CD14-positive monocyte (primary cell): ENCODE measurements at regions not wholly inside any gene's neighbourhood (a gene's known extent, or its start where the extent isn't known, plus 50 kb on each side); places are given as distances from the start of the nearest gene placed in this dataset.

ENCODE experiments used
- DNase-seq, 3 donors: peaks; one replicate each; pipeline ENCODE4 v3.0.0-alpha.2; 2011 to 2022
- H2AFZ ChIP-seq: 2 replicates; pipeline ENCODE4 v1.6.0; 2012; ENCODE audit warnings: mild to moderate bottlenecking, low read depth, low read length, inconsistent platforms; ENCODE audit not compliant: insufficient read depth, poor library complexity, severe bottlenecking
- H3K27ac ChIP-seq, 2 donors: 1 replicate in 1 of 2; 2 replicates in 1 of 2; pipeline ENCODE4 v1.5.1; 2012 to 2013; ENCODE audit warnings: low read length in 2 of 2, control low read depth in 1 of 2, inconsistent platforms in 1 of 2, low read depth in 1 of 2, mild to moderate bottlenecking in 1 of 2
- H3K27me3 ChIP-seq, 2 donors: one replicate each; pipeline versions ENCODE4 v1.6.0 to v1.6.1; 2011 to 2013; ENCODE audit warnings: low read length in 2 of 2; ENCODE audit not compliant: control insufficient read depth in 2 of 2, insufficient read depth in 2 of 2
- H3K36me3 ChIP-seq, 2 donors: replicated peaks in 1 of 2; 1 replicate in 1 of 2; 2 replicates in 1 of 2; pipeline versions ENCODE4 v1.5.1 to v1.6.1; 2012 to 2013; ENCODE audit warnings: low read length in 2 of 2, control low read depth in 1 of 2, inconsistent platforms in 1 of 2, mild to moderate bottlenecking in 1 of 2; ENCODE audit not compliant: insufficient read depth in 2 of 2, control insufficient read depth in 1 of 2
- H3K4me1 ChIP-seq, 2 donors: 1 replicate in 1 of 2; 2 replicates in 1 of 2; pipeline versions ENCODE4 v1.5.1 to v1.6.1; 2012 to 2013; ENCODE audit warnings: low read length in 2 of 2, control low read depth in 1 of 2, inconsistent platforms in 1 of 2, mild to moderate bottlenecking in 1 of 2, moderate library complexity in 1 of 2; ENCODE audit not compliant: insufficient read depth in 2 of 2, control insufficient read depth in 1 of 2
- H3K4me2 ChIP-seq: replicated peaks from 2 replicates; pipeline ENCODE3; 2012; ENCODE audit warnings: low read length, moderate library complexity, mild to moderate bottlenecking; ENCODE audit not compliant: poor library complexity, severe bottlenecking; ENCODE audit errors: extremely low read depth
- H3K4me3 ChIP-seq, 3 experiments: fragments of 200-600 bp in 1 of 3; sonication (generic) in 1 of 3; replicated peaks in 1 of 3; 1 replicate in 2 of 3; 2 replicates in 1 of 3; pipeline ENCODE4 v1.5.1; 2011 to 2013; ENCODE audit warnings: low read length in 3 of 3, mild to moderate bottlenecking in 3 of 3, control low read depth in 2 of 3, low read depth in 2 of 3, inconsistent platforms in 1 of 3, moderate library complexity in 1 of 3
- H3K79me2 ChIP-seq: 2 replicates; pipeline ENCODE4 v1.6.0; 2012; ENCODE audit warnings: mild to moderate bottlenecking, control low read depth, inconsistent platforms, low read length, moderate library complexity; ENCODE audit not compliant: insufficient read depth
- H3K9ac ChIP-seq: 2 replicates; pipeline ENCODE4 v1.6.0; 2017; ENCODE audit warnings: low read length, mild to moderate bottlenecking; ENCODE audit not compliant: insufficient read depth, poor library complexity, severe bottlenecking
- H3K9me3 ChIP-seq, 2 donors: replicated peaks in 1 of 2; 1 replicate in 1 of 2; 2 replicates in 1 of 2; pipeline versions ENCODE4 v1.5.1 to v1.6.1; 2012 to 2013; ENCODE audit warnings: low read length in 2 of 2, control low read depth in 1 of 2; ENCODE audit not compliant: control insufficient read depth in 1 of 2, insufficient read depth in 1 of 2
- H4K20me1 ChIP-seq: 2 replicates; pipeline ENCODE4 v1.6.0; 2012; ENCODE audit warnings: mild to moderate bottlenecking, low read length, control low read depth, moderate library complexity; ENCODE audit not compliant: insufficient read depth
- H3K27ac Mint-ChIP-seq, 7 donors: one replicate each; pipeline ENCODE4 v1.8.0; 2020; ENCODE audit warnings: mild to moderate bottlenecking in 7 of 7, mixed read lengths in 7 of 7, moderate library complexity in 6 of 7, inconsistent platforms in 2 of 7
- H3K27me3 Mint-ChIP-seq, 3 donors: one replicate each; pipeline ENCODE4 v1.8.0; 2021 to 2022; ENCODE audit warnings: low read depth in 3 of 3, mild to moderate bottlenecking in 3 of 3, mixed read lengths in 3 of 3, moderate library complexity in 3 of 3, inconsistent platforms in 1 of 3
- H3K36me3 Mint-ChIP-seq, 2 donors: one replicate each; pipeline ENCODE4 v1.8.0; 2020; ENCODE audit warnings: mixed read lengths in 2 of 2, inconsistent platforms in 1 of 2, mild to moderate bottlenecking in 1 of 2
- H3K4me1 Mint-ChIP-seq: one replicate; pipeline ENCODE4 v1.8.0; 2020; ENCODE audit warnings: mild to moderate bottlenecking, mixed read lengths
- H3K4me3 Mint-ChIP-seq, 2 donors: one replicate each; pipeline ENCODE4 v1.8.0; 2020; ENCODE audit warnings: mild to moderate bottlenecking in 2 of 2, mixed read lengths in 2 of 2, moderate library complexity in 1 of 2
- H3K9me3 Mint-ChIP-seq, 7 donors: one replicate each; pipeline ENCODE4 v1.8.0; 2020 to 2022; ENCODE audit warnings: mixed read lengths in 7 of 7, mild to moderate bottlenecking in 6 of 7, moderate library complexity in 6 of 7, inconsistent platforms in 2 of 7
- CTCF ChIP-seq: fragments of 200-600 bp; IDR thresholded peaks from one replicate; pipeline ENCODE4 v1.8.0; 2022; ENCODE audit warnings: antibody characterized with exemption, mild to moderate bottlenecking
- WGBS: methylation state at CpG from one replicate; pipeline ENCODE4 v1.1.5; 2013; ENCODE audit warnings: missing lambda C conversion rate; ENCODE audit not compliant: insufficient coverage; 5-methylcytosine and 5-hydroxymethylcytosine counted together
- intact Hi-C, 2 donors: fragments of 100-400 bp; cut with micrococcal nuclease; formaldehyde crosslinking; loops; one replicate each; pipeline versions ENCODE4 v1.15.0 to v1.15.1; 2023

GRCh38 chr7:124553502-124553901 lies 212.1 kb downstream of the GPR37 start:
- Histone ChIP-seq H3K4me3 (no peak overlapping the region), H3K27me3 (no peaks in the 10 kb centered on the region), H3K9me3 (no peaks in the 10 kb centered on the region), H4K20me1 (no peaks in the 10 kb centered on the region), H2AFZ (no peak overlapping the region), H3K27ac (no peak overlapping the region), H3K4me2 (no peak overlapping the region), H3K9ac (no peak overlapping the region), H3K79me2 (no peaks in the 10 kb centered on the region), H3K36me3 (no peaks in the 10 kb centered on the region), H3K4me1 (no peaks in the 10 kb centered on the region)
- Mint-ChIP-seq H3K9me3 (peaks cover 0 to 2% (median 0%) of the 10 kb centered on the region in 7 donors), H3K4me3 (no peak overlapping the region), H3K27me3 (no peaks in the 10 kb centered on the region), H3K4me1 (no peaks in the 10 kb centered on the region), H3K27ac (no peak overlapping the region), H3K36me3 (no peaks in the 10 kb centered on the region)
- TF ChIP-seq CTCF, result no peak
- no CpG with 5 or more reads among the region's 4 CpGs for WGBS
- intact Hi-C loops, result no loop called here
- no peak for DNase-seq

GRCh38 chr7:124552217-124552616 lies 213.4 kb downstream of the GPR37 start:
- WGBS, result no CpG with 5 or more reads among the region's 2 CpGs
- H3K79me2 ChIP-seq, result no peaks in the 10 kb centered on the region
- TF ChIP-seq CTCF, result no peak
- no peak overlapping the region for H3K27ac Mint-ChIP-seq
- H3K36me3 ChIP-seq, result no peaks in the 10 kb centered on the region
- no peaks in the 10 kb centered on the region for H3K36me3 Mint-ChIP-seq
- no peak overlapping the region for H2AFZ ChIP-seq
- DNase-seq, result no peak
- intact Hi-C loops, result no loop called here
- no peaks in the 10 kb centered on the region for H4K20me1 ChIP-seq
- no peak overlapping the region for H3K9ac ChIP-seq
- peaks cover 0 to 2% (median 0%) of the 10 kb centered on the region in 7 donors for H3K9me3 Mint-ChIP-seq
- no peaks in the 10 kb centered on the region for H3K27me3 ChIP-seq
- no peaks in the 10 kb centered on the region for H3K4me1 Mint-ChIP-seq
- no peak overlapping the region for H3K4me3 ChIP-seq
- no peaks in the 10 kb centered on the region for H3K9me3 ChIP-seq
- no peaks in the 10 kb centered on the region for H3K4me1 ChIP-seq
- no peak overlapping the region for H3K4me2 ChIP-seq
- no peak overlapping the region for H3K27ac ChIP-seq
- H3K27me3 Mint-ChIP-seq, result no peaks in the 10 kb centered on the region
- H3K4me3 Mint-ChIP-seq, result no peak overlapping the region
